GM06990 (cell line): ENCODE measurements at regions not wholly inside any gene's neighbourhood (a gene's known extent, or its start where the extent isn't known, plus 50 kb on each side); places are given as distances from the start of the nearest gene placed in this dataset.

Experiments
- DNase-seq: peaks from one replicate; pipeline ENCODE4 v3.0.0-alpha.2; 2011; ENCODE audit not compliant: insufficient read length; ENCODE audit errors: extremely low read depth
- H3K27me3 ChIP-seq: replicated peaks from 2 replicates; pipeline ENCODE4 v1.6.0; 2011; ENCODE audit warnings: low read length; ENCODE audit not compliant: control insufficient read depth, insufficient read depth
- H3K36me3 ChIP-seq: 2 replicates; pipeline ENCODE4 v1.5.1; 2011; ENCODE audit warnings: low read length; ENCODE audit not compliant: control insufficient read depth, insufficient read depth
- H3K4me3 ChIP-seq: replicated peaks from 2 replicates; pipeline ENCODE4 v1.5.1; 2011; ENCODE audit warnings: low read depth, mild to moderate bottlenecking, control low read depth, low read length
- TF ChIP-seq, protein P1 (sequence below): IDR thresholded peaks from 2 replicates; pipeline ENCODE4 v1.5.1; 2011; ENCODE audit warnings: low read length, control low read depth, mild to moderate bottlenecking, inconsistent platforms; ENCODE audit not compliant: insufficient read depth, poor library complexity, severe bottlenecking

DNA sequence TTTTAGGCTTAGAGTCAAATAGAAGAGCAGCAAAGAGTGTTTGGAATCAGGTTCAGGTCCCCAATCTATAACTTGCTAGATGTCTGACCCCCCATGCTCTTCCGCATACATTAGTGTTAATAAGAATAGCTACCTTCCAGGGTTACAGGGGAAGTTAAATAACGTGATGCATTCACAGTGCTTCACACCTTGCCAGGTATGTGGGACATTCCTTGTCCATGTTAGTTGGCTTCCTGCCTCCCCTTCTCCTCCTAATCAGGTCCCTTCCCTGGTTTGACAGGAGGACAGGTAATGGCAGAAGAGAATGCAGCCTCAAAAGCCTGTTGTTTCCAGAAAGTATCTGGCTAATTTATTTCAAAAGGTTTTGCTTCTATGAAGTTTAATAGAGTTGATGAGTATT is 248.7 kb downstream of the MID1IP1 start:
- TF ChIP-seq, protein P1, sequence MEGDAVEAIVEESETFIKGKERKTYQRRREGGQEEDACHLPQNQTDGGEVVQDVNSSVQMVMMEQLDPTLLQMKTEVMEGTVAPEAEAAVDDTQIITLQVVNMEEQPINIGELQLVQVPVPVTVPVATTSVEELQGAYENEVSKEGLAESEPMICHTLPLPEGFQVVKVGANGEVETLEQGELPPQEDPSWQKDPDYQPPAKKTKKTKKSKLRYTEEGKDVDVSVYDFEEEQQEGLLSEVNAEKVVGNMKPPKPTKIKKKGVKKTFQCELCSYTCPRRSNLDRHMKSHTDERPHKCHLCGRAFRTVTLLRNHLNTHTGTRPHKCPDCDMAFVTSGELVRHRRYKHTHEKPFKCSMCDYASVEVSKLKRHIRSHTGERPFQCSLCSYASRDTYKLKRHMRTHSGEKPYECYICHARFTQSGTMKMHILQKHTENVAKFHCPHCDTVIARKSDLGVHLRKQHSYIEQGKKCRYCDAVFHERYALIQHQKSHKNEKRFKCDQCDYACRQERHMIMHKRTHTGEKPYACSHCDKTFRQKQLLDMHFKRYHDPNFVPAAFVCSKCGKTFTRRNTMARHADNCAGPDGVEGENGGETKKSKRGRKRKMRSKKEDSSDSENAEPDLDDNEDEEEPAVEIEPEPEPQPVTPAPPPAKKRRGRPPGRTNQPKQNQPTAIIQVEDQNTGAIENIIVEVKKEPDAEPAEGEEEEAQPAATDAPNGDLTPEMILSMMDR, result no peak
- Histone ChIP-seq H3K27me3 (no peaks in the 10 kb centered on the region; the same call in 1 of the 2 replicates), H3K36me3 (no peaks in the 10 kb centered on the region), H3K4me3 (no peak overlapping the region)
- DNase-seq, result no peak

DNA sequence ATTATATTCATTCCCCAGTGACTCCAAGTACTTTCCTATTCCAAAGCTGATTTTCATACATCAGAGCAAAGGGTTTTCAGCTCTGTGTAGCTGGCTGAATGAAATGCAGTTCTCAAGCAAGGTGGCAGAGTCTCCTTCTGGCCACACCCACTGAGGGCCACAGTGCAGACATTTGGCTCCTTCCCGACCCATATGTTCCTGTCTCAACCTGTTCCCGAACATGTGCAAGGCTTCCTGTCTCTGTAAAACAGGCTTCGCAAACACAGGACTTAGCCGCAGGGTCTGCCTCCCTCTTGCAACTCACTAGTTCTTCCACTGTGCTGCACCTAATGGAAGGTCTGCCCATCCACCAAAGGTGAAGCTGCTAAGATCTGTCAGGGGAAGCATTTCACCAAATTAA is 249.2 kb downstream of the MID1IP1 start:
- Histone ChIP-seq H3K27me3 (no peaks in the 10 kb centered on the region; the same call in 1 of the 2 replicates), H3K36me3 (no peaks in the 10 kb centered on the region), H3K4me3 (no peak overlapping the region)
- TF ChIP-seq, protein P1, result no peak
- DNase-seq, result no peak

DNA sequence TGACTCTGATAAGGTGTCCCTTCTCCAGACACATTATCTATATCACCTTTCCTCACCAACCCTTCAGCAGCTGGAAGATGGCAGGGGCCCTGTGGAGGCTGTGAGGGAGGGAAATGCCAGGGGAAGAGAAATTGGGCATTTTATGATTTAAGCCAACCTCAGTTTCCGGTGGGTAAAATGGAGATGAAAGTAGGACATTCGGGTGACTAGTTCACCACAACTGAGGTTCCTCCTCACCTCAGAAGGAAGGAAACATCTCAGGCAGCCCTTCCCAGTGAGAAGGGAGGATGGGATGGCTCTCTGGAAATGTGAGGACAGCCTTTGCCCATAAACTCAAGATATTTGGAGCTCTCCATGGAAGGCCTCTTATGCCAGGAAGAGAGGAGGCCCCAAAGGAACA is 251.5 kb downstream of the MID1IP1 start:
- no peaks in the 10 kb centered on the region for H3K36me3 ChIP-seq

DNA sequence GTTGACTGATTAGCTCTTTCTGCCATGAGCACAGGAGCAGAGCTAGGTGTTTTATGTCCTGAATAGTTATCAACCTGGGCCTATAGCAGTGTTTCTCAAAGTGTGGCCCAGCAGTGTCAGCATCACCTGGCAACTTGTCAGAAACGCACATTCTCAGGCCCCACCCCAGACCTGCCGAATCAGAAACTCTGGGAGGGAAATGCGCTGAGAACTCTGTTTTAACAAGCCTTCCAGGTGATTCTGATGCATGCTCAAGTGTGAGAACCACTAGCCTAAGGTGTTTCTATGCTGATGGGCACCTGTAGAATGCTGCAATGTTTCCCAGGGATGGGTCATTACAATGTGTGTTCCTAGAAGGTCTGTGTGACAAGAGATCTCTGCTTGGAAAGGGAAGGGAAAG is 257.5 kb downstream of the MID1IP1 start:
- TF ChIP-seq, protein P1, result no peak
- H3K4me3 ChIP-seq, result no peak overlapping the region
- no peak for DNase-seq

More for the DNA sequence above, 251.5 kb downstream of the MID1IP1 start:
- DNase-seq, result no peak
- H3K27me3 ChIP-seq, result no peaks in the 10 kb centered on the region
- TF ChIP-seq, protein P1, result no peak
- H3K4me3 ChIP-seq, result no peak overlapping the region

DNA sequence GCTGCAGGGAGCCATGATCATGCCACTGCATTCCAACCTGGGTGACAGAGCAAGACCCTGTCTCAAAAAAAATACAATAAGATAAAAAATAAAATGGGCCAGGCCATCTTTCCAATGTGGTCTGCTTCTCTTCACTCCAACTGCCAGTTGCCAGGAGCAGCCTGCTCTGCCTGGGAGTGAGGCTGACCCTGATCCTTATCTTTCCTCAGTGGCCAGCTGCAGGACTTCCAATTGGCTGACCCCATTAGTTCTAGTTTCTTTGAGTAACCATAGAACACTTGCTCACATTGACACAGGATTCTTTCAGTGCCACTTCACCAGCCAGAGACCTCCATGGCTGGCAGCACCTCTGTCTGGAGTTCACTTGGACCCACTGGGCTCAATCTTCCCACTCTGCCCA is 258.6 kb downstream of the MID1IP1 start:
- TF ChIP-seq, protein P1, result no peak
- H3K27me3 ChIP-seq, result no peaks in the 10 kb centered on the region; the same call in 1 of the 2 replicates
- no peak for DNase-seq
- no peaks in the 10 kb centered on the region for H3K36me3 ChIP-seq
- H3K4me3 ChIP-seq, result no peak overlapping the region

More for the DNA sequence above, 257.5 kb downstream of the MID1IP1 start:
- Histone ChIP-seq H3K27me3 (no peaks in the 10 kb centered on the region), H3K36me3 (no peaks in the 10 kb centered on the region)

DNA sequence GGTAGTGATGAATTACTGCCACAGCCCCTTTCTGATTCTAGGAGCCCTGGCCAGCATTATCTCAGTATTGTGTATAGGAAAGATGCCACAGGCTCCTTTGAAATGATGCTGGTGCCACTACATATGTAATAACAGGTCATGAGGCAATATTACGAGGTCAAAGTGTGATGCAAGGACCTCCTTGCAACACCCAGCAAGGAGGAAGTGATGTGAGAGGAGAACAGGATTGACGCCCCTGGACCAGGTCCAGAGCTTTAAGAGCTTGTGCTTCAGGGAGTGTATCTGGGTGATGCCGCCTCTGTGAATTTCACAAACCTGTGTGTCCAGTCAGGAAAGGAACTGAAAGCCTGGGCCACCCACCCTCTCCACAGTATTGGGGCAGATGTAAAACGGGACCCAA is 261.8 kb downstream of the MID1IP1 start:
- no peaks in the 10 kb centered on the region; the same call in 1 of the 2 replicates for H3K27me3 ChIP-seq
- H3K36me3 ChIP-seq, result no peaks in the 10 kb centered on the region
- DNase-seq, result no peak
- TF ChIP-seq, protein P1, result no peak
- H3K4me3 ChIP-seq, result no peak overlapping the region
